Liver (tissue), 3 donors: ENCODE measurements at regions not wholly inside any gene's neighbourhood (a gene's known extent, or its start where the extent isn't known, plus 50 kb on each side); places are given as distances from the start of the nearest gene placed in this dataset.

Experiments used
- EGR1 ChIP-seq, 2 donors: IDR thresholded peaks; 2 replicates each; pipeline ENCODE4 v1.6.1; 2016 to 2018; ENCODE audit warnings: antibody characterized with exemption in 2 of 2, low read depth in 2 of 2
- FOXA1 ChIP-seq: IDR thresholded peaks from 2 replicates; pipeline ENCODE4 v1.6.1; 2016; ENCODE audit warnings: antibody characterized with exemption
- HNF4A ChIP-seq, 2 donors: conservative IDR thresholded peaks; 2 replicates each; pipeline ENCODE4 v1.6.1; 2016; ENCODE audit warnings: antibody characterized with exemption in 2 of 2, mild to moderate bottlenecking in 2 of 2
- JUND ChIP-seq, 2 donors: IDR thresholded peaks; 2 replicates each; pipeline ENCODE4 v1.6.1; 2016; ENCODE audit warnings: antibody characterized with exemption in 2 of 2
- NR2F2 ChIP-seq: IDR thresholded peaks from 2 replicates; pipeline ENCODE4 v1.6.1; 2016; ENCODE audit warnings: antibody characterized with exemption
- RAD21 ChIP-seq, 2 donors: IDR thresholded peaks; 2 replicates each; pipeline ENCODE4 v1.6.1; 2016; ENCODE audit warnings: antibody characterized with exemption in 2 of 2, mild to moderate bottlenecking in 2 of 2
- SP1 ChIP-seq: IDR thresholded peaks from 2 replicates; pipeline ENCODE4 v1.6.1; 2018; ENCODE audit warnings: antibody characterized with exemption, mild to moderate bottlenecking
- TAF1 ChIP-seq: conservative IDR thresholded peaks from 2 replicates; pipeline ENCODE4 v1.6.1; 2016; ENCODE audit warnings: antibody characterized with exemption, mild to moderate bottlenecking
- YY1 ChIP-seq: IDR thresholded peaks from 2 replicates; pipeline ENCODE4 v1.6.1; 2016; ENCODE audit warnings: antibody characterized with exemption, mild to moderate bottlenecking
- TF ChIP-seq, protein P1 (sequence below): fragments of 150-350 bp; IDR thresholded peaks from 2 replicates; pipeline ENCODE4 v1.5.1; 2017; ENCODE audit warnings: improper control_type of control experiment, low read depth, low read length; ENCODE audit not compliant: missing input control
- TF ChIP-seq, protein P2 (sequence below): IDR thresholded peaks from 2 replicates; pipeline ENCODE4 v1.6.1; 2016; ENCODE audit warnings: antibody characterized with exemption, mild to moderate bottlenecking
- TF ChIP-seq, protein P3 (sequence below): IDR thresholded peaks from 2 replicates; pipeline ENCODE4 v1.6.1; 2016; ENCODE audit warnings: antibody characterized with exemption
- donor health status: healthy.
- donor health status: healthy.

DNA sequence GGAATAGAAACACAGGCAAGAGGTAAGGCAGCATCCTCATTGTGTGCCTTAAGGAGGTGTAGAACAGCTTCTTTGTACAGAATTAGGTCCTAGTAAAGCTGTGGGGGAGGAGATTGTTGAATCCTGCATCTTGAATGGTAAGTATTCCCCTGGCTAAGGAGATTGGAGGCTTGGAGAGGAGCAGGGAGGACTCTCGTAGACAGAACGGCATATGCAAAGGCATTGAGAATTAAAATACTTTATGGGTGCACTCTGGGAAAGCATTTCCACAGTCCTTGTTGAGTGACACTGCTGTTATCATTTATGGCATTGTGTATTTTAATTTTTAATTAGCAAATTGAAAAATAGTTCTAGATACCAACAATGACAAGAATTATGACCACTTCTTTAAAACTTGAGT is 66.5 kb upstream of the GPR149 start:
- TF ChIP-seq TAF1 (no peak), YY1 (no peak), RAD21 (IDR thresholded peaks at IDR 0.05) (no peak), EGR1 (IDR thresholded peaks at IDR 0.05; ENCODE audit: low read depth in 2 of 2) (no peak), NR2F2 (no peak), JUND (IDR thresholded peaks at IDR 0.05) (no peak), HNF4A (conservative IDR thresholded peaks at IDR 0.05) (no peak), SP1 (no peak), FOXA1 (no peak)
- TF ChIP-seq, protein P1, sequence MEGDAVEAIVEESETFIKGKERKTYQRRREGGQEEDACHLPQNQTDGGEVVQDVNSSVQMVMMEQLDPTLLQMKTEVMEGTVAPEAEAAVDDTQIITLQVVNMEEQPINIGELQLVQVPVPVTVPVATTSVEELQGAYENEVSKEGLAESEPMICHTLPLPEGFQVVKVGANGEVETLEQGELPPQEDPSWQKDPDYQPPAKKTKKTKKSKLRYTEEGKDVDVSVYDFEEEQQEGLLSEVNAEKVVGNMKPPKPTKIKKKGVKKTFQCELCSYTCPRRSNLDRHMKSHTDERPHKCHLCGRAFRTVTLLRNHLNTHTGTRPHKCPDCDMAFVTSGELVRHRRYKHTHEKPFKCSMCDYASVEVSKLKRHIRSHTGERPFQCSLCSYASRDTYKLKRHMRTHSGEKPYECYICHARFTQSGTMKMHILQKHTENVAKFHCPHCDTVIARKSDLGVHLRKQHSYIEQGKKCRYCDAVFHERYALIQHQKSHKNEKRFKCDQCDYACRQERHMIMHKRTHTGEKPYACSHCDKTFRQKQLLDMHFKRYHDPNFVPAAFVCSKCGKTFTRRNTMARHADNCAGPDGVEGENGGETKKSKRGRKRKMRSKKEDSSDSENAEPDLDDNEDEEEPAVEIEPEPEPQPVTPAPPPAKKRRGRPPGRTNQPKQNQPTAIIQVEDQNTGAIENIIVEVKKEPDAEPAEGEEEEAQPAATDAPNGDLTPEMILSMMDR, result no peak
- TF ChIP-seq, protein P2, sequence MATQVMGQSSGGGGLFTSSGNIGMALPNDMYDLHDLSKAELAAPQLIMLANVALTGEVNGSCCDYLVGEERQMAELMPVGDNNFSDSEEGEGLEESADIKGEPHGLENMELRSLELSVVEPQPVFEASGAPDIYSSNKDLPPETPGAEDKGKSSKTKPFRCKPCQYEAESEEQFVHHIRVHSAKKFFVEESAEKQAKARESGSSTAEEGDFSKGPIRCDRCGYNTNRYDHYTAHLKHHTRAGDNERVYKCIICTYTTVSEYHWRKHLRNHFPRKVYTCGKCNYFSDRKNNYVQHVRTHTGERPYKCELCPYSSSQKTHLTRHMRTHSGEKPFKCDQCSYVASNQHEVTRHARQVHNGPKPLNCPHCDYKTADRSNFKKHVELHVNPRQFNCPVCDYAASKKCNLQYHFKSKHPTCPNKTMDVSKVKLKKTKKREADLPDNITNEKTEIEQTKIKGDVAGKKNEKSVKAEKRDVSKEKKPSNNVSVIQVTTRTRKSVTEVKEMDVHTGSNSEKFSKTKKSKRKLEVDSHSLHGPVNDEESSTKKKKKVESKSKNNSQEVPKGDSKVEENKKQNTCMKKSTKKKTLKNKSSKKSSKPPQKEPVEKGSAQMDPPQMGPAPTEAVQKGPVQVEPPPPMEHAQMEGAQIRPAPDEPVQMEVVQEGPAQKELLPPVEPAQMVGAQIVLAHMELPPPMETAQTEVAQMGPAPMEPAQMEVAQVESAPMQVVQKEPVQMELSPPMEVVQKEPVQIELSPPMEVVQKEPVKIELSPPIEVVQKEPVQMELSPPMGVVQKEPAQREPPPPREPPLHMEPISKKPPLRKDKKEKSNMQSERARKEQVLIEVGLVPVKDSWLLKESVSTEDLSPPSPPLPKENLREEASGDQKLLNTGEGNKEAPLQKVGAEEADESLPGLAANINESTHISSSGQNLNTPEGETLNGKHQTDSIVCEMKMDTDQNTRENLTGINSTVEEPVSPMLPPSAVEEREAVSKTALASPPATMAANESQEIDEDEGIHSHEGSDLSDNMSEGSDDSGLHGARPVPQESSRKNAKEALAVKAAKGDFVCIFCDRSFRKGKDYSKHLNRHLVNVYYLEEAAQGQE, result no peak
- TF ChIP-seq, protein P3, sequence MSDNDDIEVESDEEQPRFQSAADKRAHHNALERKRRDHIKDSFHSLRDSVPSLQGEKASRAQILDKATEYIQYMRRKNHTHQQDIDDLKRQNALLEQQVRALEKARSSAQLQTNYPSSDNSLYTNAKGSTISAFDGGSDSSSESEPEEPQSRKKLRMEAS, result no peak
